ENCODE measurements at regions not wholly inside any gene's neighbourhood (a gene's known extent, or its start where the extent isn't known, plus 50 kb on each side); places are given as distances from the start of the nearest gene placed in this dataset.

GRCh38 chr9:135370411-135371375, 108.9 kb upstream of the PPP1R26 start:
- H3K4me3 ChIP-seq (ENCODE audit: low read depth, low read length): no peak overlapping the region
- DNase-seq (ENCODE audit: low read depth): no peak
- no peak for TF ChIP-seq MAX (IDR thresholded peaks at IDR 0.05; ENCODE audit: low read depth, low read length)

GRCh38 chr9:135371535-135371934, 108.0 kb upstream of the PPP1R26 start:
- TF ChIP-seq POLR2A (IDR thresholded peaks at IDR 0.05; ENCODE audit: extremely low read depth, insufficient read length): no peak
- no peak for TF ChIP-seq MAX (IDR thresholded peaks at IDR 0.05; ENCODE audit: low read depth, low read length)
- no peak for TF ChIP-seq CTCF (IDR thresholded peaks at IDR 0.05; ENCODE audit: low read depth, low read length)
- no peak for TF ChIP-seq MYC (IDR thresholded peaks at IDR 0.05; ENCODE audit: low read depth, low read length)
- H3K4me3 ChIP-seq (ENCODE audit: low read depth, low read length): no peak overlapping the region
- DNase-seq (ENCODE audit: low read depth): no peak

GRCh38 chr9:135372036-135372435, 107.5 kb upstream of the PPP1R26 start:
- no peak for DNase-seq (ENCODE audit: low read depth)
- TF ChIP-seq MAX (IDR thresholded peaks at IDR 0.05; ENCODE audit: low read depth, low read length) (no peak), CTCF (IDR thresholded peaks at IDR 0.05; ENCODE audit: low read depth, low read length) (no peak), POLR2A (IDR thresholded peaks at IDR 0.05; ENCODE audit: extremely low read depth, insufficient read length) (no peak), MYC (IDR thresholded peaks at IDR 0.05; ENCODE audit: low read depth, low read length) (no peak)
- no peak overlapping the region for H3K4me3 ChIP-seq (ENCODE audit: low read depth, low read length)

GRCh38 chr9:135372501-135373008, 107.0 kb upstream of the PPP1R26 start:
- TF ChIP-seq POLR2A (IDR thresholded peaks at IDR 0.05; ENCODE audit: extremely low read depth, insufficient read length) (no peak), MAX (IDR thresholded peaks at IDR 0.05; ENCODE audit: low read depth, low read length) (no peak), CTCF (IDR thresholded peaks at IDR 0.05; ENCODE audit: low read depth, low read length) (no peak), MYC (IDR thresholded peaks at IDR 0.05; ENCODE audit: low read depth, low read length) (no peak)
- no peak for DNase-seq (ENCODE audit: low read depth)
- no peak overlapping the region for H3K4me3 ChIP-seq (ENCODE audit: low read depth, low read length)

- DNase-seq (ENCODE audit: low read depth): no peak
- TF ChIP-seq MAX (IDR thresholded peaks at IDR 0.05; ENCODE audit: low read depth, low read length) (no peak), MYC (IDR thresholded peaks at IDR 0.05; ENCODE audit: low read depth, low read length) (no peak), POLR2A (IDR thresholded peaks at IDR 0.05; ENCODE audit: extremely low read depth, insufficient read length) (no peak), CTCF (IDR thresholded peaks at IDR 0.05; ENCODE audit: low read depth, low read length) (no peak)
- H3K4me3 ChIP-seq (ENCODE audit: low read depth, low read length): no peak overlapping the region
Measured at GRCh38 chr9:135373151-135373685, 106.4 kb upstream of the PPP1R26 start.

- no peak for DNase-seq (ENCODE audit: low read depth)
- TF ChIP-seq MAX (IDR thresholded peaks at IDR 0.05; ENCODE audit: low read depth, low read length): no peak
- no peak for TF ChIP-seq MYC (IDR thresholded peaks at IDR 0.05; ENCODE audit: low read depth, low read length)
- TF ChIP-seq POLR2A (IDR thresholded peaks at IDR 0.05; ENCODE audit: extremely low read depth, insufficient read length): no peak
- TF ChIP-seq CTCF (IDR thresholded peaks at IDR 0.05; ENCODE audit: low read depth, low read length): no peak
Measured at GRCh38 chr9:135373820-135374219, 105.8 kb upstream of the PPP1R26 start.

More at GRCh38 chr9:135373820-135374219, 105.8 kb upstream of the PPP1R26 start:
- no peak overlapping the region for H3K4me3 ChIP-seq (ENCODE audit: low read depth, low read length)

All from NB4 (cell line).